T-cell (primary cell): ENCODE measurements at regions not wholly inside any gene's neighbourhood (a gene's known extent, or its start where the extent isn't known, plus 50 kb on each side); places are given as distances from the start of the nearest gene placed in this dataset.

Experiments
- ATAC-seq, 4 experiments: fragments of 200-7000 bp in 3 of 4; fragments of 150-1000 bp in 1 of 4; cut with Tn5 transposase; replicated peaks in 1 of 4; 1 replicate in 3 of 4; 2 replicates in 1 of 4; pipeline ENCODE4 v1.10.0; 2021; ENCODE audit warnings: moderate library complexity in 3 of 4, mild to moderate bottlenecking in 2 of 4, moderate number of reproducible peaks in 1 of 4
- CTCF ChIA-PET, 2 donors: fragments of 300-600 bp; sonication (Branson Sonifier 250); formaldehyde crosslinking; loops; one replicate each; lab custom pipeline; 2022; ENCODE audit warnings: antibody characterized with exemption in 2 of 2; lab: Charles Lee
- POLR2A ChIA-PET, 2 donors: fragments of 300-600 bp; sonication (Branson Sonifier 250); formaldehyde crosslinking; loops; one replicate each; lab custom pipeline; 2022; ENCODE audit warnings: antibody characterized with exemption in 2 of 2; lab: Charles Lee
- DNase-seq, 35 experiments: peaks; one replicate each; pipeline versions ENCODE4 v3.0.0 to v3.0.0-alpha.2; 2013 to 2023
- H3K27ac ChIP-seq: one replicate; pipeline ENCODE4 v1.5.1; 2013; ENCODE audit warnings: low read length
- H3K27me3 ChIP-seq, 2 experiments: replicated peaks in 1 of 2; 1 replicate in 1 of 2; 2 replicates in 1 of 2; pipeline versions ENCODE4 v1.6.1 to v1.7.0; 2013; ENCODE audit warnings: low read length in 1 of 2, mixed read lengths in 1 of 2; ENCODE audit not compliant: control insufficient read depth in 2 of 2, insufficient read depth in 2 of 2; ENCODE audit errors: extremely low read depth in 1 of 2
- H3K36me3 ChIP-seq, 2 donors: 1 replicate in 1 of 2; 2 replicates in 1 of 2; pipeline versions ENCODE4 v1.6.1 to v1.7.0; 2013; ENCODE audit warnings: low read length in 1 of 2; ENCODE audit not compliant: control insufficient read depth in 2 of 2, insufficient read depth in 1 of 2; ENCODE audit errors: extremely low read depth in 1 of 2
- H3K4me1 ChIP-seq, 2 experiments: 1 replicate in 1 of 2; 2 replicates in 1 of 2; pipeline versions ENCODE4 v1.6.1 to v1.7.0; 2013; ENCODE audit warnings: low read length in 2 of 2, mixed read lengths in 1 of 2; ENCODE audit not compliant: insufficient read depth in 2 of 2, control insufficient read depth in 1 of 2; ENCODE audit errors: extremely low read depth in 1 of 2
- H3K4me3 ChIP-seq, 2 donors: 1 replicate in 1 of 2; 2 replicates in 1 of 2; pipeline versions ENCODE4 v1.5.1 to v1.7.0; 2013; ENCODE audit warnings: mild to moderate bottlenecking in 2 of 2, low read length in 1 of 2, moderate library complexity in 1 of 2; ENCODE audit not compliant: control insufficient read depth in 1 of 2; ENCODE audit errors: extremely low read depth in 1 of 2
- H3K9me3 ChIP-seq: 2 replicates; pipeline ENCODE4 v1.7.0; 2013
- H3K27ac Mint-ChIP-seq, 2 donors: one replicate each; pipeline ENCODE4 v1.8.0; 2020 to 2021; ENCODE audit warnings: mild to moderate bottlenecking in 2 of 2, mixed read lengths in 2 of 2
- H3K27me3 Mint-ChIP-seq, 2 donors: one replicate each; pipeline ENCODE4 v1.8.0; 2021 to 2022; ENCODE audit warnings: mixed read lengths in 2 of 2
- H3K36me3 Mint-ChIP-seq: one replicate; pipeline ENCODE4 v1.8.0; 2021; ENCODE audit warnings: mixed read lengths
- H3K4me1 Mint-ChIP-seq, 3 donors: one replicate each; pipeline ENCODE4 v1.8.0; 2020 to 2022; ENCODE audit warnings: mixed read lengths in 3 of 3, mild to moderate bottlenecking in 1 of 3
- H3K4me3 Mint-ChIP-seq, 3 donors: one replicate each; pipeline ENCODE4 v1.8.0; 2020 to 2022; ENCODE audit warnings: mild to moderate bottlenecking in 3 of 3, mixed read lengths in 3 of 3, moderate library complexity in 3 of 3
- H3K9me3 Mint-ChIP-seq, 3 donors: one replicate each; pipeline ENCODE4 v1.8.0; 2020 to 2022; ENCODE audit warnings: mixed read lengths in 3 of 3
- WGBS: methylation state at CpG from one replicate; pipeline ENCODE4 v1.1.5; 2013; ENCODE audit warnings: missing lambda C conversion rate; ENCODE audit not compliant: insufficient coverage; 5-methylcytosine and 5-hydroxymethylcytosine counted together

DNA sequence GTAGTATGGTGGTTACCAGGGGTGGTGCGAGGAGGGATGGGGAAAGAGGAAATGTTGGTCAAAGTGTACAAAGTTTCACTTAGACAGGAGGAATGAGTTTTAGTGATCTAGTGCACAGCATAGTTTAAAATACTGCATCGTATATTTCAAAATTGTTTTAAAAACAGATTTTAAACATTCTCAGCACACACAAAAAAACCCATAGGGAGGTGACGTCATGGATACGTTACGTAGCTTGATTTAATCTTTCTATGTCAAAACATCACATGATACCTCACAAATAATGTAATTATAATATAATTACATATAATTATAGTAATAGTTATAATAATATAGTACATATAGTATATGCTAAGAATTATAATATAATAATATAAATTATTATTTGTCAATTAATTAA, 614.2 kb downstream of the TMEM114 start:
- H3K36me3 ChIP-seq: no peaks in the 10 kb centered on the region

DNA sequence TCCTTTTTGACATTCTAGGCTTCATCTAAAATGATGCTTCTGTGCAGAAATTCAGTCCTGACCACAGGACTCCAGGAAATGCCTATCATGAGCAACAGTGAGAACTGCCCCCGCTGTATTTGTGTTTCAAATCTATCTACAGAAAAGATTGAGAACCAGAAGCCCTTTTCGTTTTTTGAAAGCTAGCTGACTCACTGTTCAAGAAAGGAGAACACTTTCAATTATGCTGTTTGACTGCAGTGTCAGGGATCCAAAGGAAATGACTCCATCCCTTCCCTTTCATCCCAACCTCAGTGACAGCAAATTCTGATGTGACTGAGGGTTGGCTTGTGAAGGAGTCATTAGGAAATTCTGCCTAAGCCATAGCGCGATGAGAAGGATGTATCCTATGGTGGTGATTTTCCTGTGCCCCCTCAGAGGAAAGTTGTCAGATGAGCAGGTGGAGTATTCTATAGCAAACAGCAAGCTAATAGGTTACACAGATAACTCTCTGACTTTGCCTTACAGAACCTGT, 622.3 kb downstream of the TMEM114 start:
- ChIA-PET CTCF (no interaction called here), POLR2A (no interaction called here)
- 87% methylated on average over 3 of the region's 4 CpGs for WGBS
- Mint-ChIP-seq H3K36me3 (no peaks in the 10 kb centered on the region), H3K4me1 (no peaks in the 10 kb centered on the region), H3K4me3 (no peak overlapping the region), H3K27me3 (no peaks in the 10 kb centered on the region), H3K27ac (no peak overlapping the region), H3K9me3 (peaks cover 8 to 11% (median 9%) of the 10 kb centered on the region in 3 donors)
- ATAC-seq (no peak), DNase-seq (no peak)
- no peaks in the 10 kb centered on the region for H3K4me1 ChIP-seq
- no peaks in the 10 kb centered on the region for H3K27me3 ChIP-seq
- no peaks in the 10 kb centered on the region for H3K9me3 ChIP-seq
- no peak overlapping the region for H3K4me3 ChIP-seq
- no peak overlapping the region for H3K27ac ChIP-seq
- no peaks in the 10 kb centered on the region for H3K36me3 ChIP-seq

More for the DNA sequence above, 614.2 kb downstream of the TMEM114 start:
- peaks cover 6 to 10% (median 8%) of the 10 kb centered on the region in 3 donors for H3K9me3 Mint-ChIP-seq
- DNase-seq (no peak), ATAC-seq (no peak)
- H3K9me3 ChIP-seq: no peaks in the 10 kb centered on the region
- no peak overlapping the region for H3K4me3 ChIP-seq
- H3K27me3 Mint-ChIP-seq: no peaks in the 10 kb centered on the region
- H3K36me3 Mint-ChIP-seq: no peaks in the 10 kb centered on the region
- H3K4me1 ChIP-seq: no peaks in the 10 kb centered on the region
- H3K4me3 Mint-ChIP-seq: no peak overlapping the region
- no peak overlapping the region for H3K27ac ChIP-seq
- ChIA-PET POLR2A (interaction anchor here in 1 of 2 donors (0.6 kb wide), 1 partner anchor 24 kb away, joined by 4 read pairs; no protein-coding TSS in a partner anchor), CTCF (no interaction called here)
- H3K27ac Mint-ChIP-seq: no peak overlapping the region
- WGBS: no CpG with 5 or more reads among the region's 5 CpGs
- H3K27me3 ChIP-seq: no peaks in the 10 kb centered on the region
- no peaks in the 10 kb centered on the region for H3K4me1 Mint-ChIP-seq

DNA sequence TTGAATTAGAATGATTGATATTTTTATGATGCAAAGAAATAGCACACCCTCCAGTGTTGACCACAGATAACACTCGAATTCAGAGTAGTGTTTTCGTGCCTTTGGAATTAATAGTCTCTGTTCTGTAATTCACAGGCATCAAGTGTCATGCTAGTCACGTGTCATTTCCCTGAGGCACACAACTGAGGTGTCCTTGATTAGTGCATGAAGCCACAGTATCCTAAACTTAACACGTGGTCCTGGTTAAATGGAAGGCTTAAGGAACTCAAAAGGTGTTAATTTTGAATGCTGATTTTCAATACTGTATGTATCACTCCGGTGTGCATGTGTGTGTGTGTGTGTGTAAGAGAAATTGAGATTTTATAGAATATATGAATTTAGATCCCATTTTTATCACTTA, 625.6 kb downstream of the TMEM114 start:
- Histone ChIP-seq H3K4me1 (no peaks in the 10 kb centered on the region), H3K27me3 (no peaks in the 10 kb centered on the region), H3K36me3 (no peaks in the 10 kb centered on the region), H3K4me3 (no peak overlapping the region), H3K27ac (no peak overlapping the region), H3K9me3 (no peaks in the 10 kb centered on the region)
- ChIA-PET CTCF (no interaction called here), POLR2A (no interaction called here)
- H3K36me3 Mint-ChIP-seq: no peaks in the 10 kb centered on the region
- H3K27ac Mint-ChIP-seq: no peak overlapping the region
- ATAC-seq (no peak), DNase-seq (no peak)
- H3K4me1 Mint-ChIP-seq: no peaks in the 10 kb centered on the region
- H3K4me3 Mint-ChIP-seq: no peak overlapping the region
- WGBS: 38% methylated on average over 2 of the region's 5 CpGs
- H3K9me3 Mint-ChIP-seq: peaks cover 4 to 15% (median 6%) of the 10 kb centered on the region in 3 donors
- H3K27me3 Mint-ChIP-seq: no peaks in the 10 kb centered on the region

DNA sequence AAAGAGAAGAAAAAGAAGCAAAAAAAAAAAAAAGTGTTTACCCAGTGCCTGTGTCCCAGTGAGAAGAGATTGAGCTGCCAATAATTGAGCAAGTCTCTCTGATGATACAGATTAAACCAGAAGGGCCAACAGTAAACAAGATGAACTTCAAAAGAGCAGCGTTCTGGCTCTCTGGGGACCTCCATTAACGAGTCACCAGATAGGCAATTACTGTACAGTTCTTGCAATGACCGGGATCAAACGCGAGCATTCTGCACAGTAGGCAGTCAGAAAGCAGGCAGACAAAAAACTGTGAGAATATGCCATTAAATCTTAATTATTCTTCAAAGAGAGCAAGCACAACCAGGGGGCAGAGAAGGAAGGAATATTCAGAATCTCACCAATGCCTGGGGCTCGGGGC, 626.1 kb downstream of the TMEM114 start:
- CTCF ChIA-PET: no interaction called here
- WGBS: 33% methylated on average over 2 of the region's 6 CpGs
- no peak for DNase-seq
- no peaks in the 10 kb centered on the region for H3K27me3 ChIP-seq
- Mint-ChIP-seq H3K4me1 (no peaks in the 10 kb centered on the region), H3K27me3 (no peaks in the 10 kb centered on the region), H3K9me3 (peaks cover 6 to 13% (median 6%) of the 10 kb centered on the region in 3 donors), H3K27ac (no peak overlapping the region), H3K36me3 (no peaks in the 10 kb centered on the region), H3K4me3 (no peak overlapping the region)
- no peaks in the 10 kb centered on the region for H3K9me3 ChIP-seq
- no peaks in the 10 kb centered on the region for H3K4me1 ChIP-seq
- ATAC-seq: no peak
- no peaks in the 10 kb centered on the region for H3K36me3 ChIP-seq
- H3K27ac ChIP-seq: no peak overlapping the region
- POLR2A ChIA-PET: no interaction called here
- no peak overlapping the region for H3K4me3 ChIP-seq

DNA sequence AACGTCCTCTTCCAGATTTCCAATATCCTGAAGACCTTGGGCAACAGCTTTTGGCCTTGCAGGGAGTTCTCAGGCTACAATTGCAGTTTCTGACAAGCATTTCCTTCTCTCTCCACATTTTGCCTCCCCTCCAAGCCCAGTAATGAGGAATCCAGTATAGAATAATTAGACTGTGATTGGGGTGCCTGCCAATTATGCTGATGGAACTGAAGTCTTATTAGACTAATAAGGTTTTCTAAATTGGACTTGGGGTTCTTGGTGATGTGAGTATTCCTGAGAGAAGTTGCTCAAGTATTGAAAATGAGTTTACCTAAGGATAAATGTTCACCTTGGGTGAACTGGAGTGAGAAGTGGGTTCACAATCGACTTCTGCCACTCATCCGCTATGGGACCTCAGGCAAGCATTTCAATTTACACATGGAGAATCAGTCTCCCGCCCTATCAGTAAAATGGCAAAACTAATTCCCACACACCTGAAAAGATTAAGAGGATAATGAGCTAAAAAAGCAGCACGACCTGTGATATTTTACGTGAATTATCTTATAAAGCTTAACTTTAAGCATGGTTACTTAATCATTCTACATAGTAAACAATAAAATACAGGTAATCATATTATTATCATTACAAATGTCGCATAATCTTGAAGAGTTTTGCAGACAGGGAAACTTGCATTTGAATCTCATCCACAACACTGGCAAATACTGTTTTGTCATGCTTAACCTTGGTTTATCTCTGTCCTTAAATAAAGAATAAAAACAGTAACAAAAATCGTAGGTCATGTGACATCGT, 628.0 kb downstream of the TMEM114 start:
- Histone ChIP-seq H3K36me3 (no peaks in the 10 kb centered on the region), H3K27ac (no peak overlapping the region), H3K27me3 (no peaks in the 10 kb centered on the region), H3K4me1 (no peaks in the 10 kb centered on the region), H3K4me3 (no peak overlapping the region), H3K9me3 (no peaks in the 10 kb centered on the region)
- 90% methylated on average over 2 of the region's 9 CpGs for WGBS
- no peaks in the 10 kb centered on the region for H3K4me1 Mint-ChIP-seq
- no peak overlapping the region for H3K4me3 Mint-ChIP-seq
- DNase-seq: no peak
- no peaks in the 10 kb centered on the region for H3K36me3 Mint-ChIP-seq
- ChIA-PET CTCF (no interaction called here), POLR2A (no interaction called here)
- no peaks in the 10 kb centered on the region for H3K27me3 Mint-ChIP-seq
- no peak overlapping the region for H3K27ac Mint-ChIP-seq
- ATAC-seq: no peak
- H3K9me3 Mint-ChIP-seq: peaks cover 7 to 15% (median 8%) of the 10 kb centered on the region in 3 donors

DNA sequence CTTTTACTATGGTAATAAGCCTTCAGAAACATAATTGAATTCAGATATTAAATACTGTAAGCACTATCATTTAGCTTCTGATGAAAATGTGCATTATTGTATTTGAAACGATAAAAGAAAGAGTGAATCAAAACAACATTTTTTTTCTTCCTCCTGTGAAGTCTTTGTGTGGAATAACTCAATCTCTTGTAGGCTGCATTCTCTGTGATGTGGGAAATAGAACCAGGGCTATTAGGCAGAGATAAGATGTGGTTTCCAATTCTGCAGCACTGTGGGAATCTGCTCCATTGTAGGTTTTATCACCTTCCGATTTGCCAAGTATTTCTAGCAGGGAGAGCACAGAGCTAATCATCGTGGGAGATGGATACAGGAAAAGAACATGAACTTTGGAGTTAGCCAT, 624.5 kb downstream of the RBFOX1 start:
- WGBS: 60% methylated on average over 1 of the region's 3 CpGs
- H3K27me3 Mint-ChIP-seq: no peaks in the 10 kb centered on the region
- no peak for ATAC-seq

More for the DNA sequence above, 624.5 kb downstream of the RBFOX1 start:
- Mint-ChIP-seq H3K4me3 (no peak overlapping the region), H3K4me1 (no peaks in the 10 kb centered on the region), H3K36me3 (no peaks in the 10 kb centered on the region), H3K9me3 (peaks cover 9 to 26% (median 16%) of the 10 kb centered on the region in 3 donors), H3K27ac (no peak overlapping the region)
- Histone ChIP-seq H3K36me3 (no peaks in the 10 kb centered on the region), H3K4me3 (no peak overlapping the region), H3K4me1 (no peaks in the 10 kb centered on the region), H3K9me3 (no peaks in the 10 kb centered on the region), H3K27me3 (no peaks in the 10 kb centered on the region), H3K27ac (no peak overlapping the region)
- ChIA-PET CTCF (no interaction called here), POLR2A (no interaction called here)
- no peak for DNase-seq
